ENCODE measurements at regions not wholly inside any gene's neighbourhood (a gene's known extent, or its start where the extent isn't known, plus 50 kb on each side); places are given as distances from the start of the nearest gene placed in this dataset.

DNA sequence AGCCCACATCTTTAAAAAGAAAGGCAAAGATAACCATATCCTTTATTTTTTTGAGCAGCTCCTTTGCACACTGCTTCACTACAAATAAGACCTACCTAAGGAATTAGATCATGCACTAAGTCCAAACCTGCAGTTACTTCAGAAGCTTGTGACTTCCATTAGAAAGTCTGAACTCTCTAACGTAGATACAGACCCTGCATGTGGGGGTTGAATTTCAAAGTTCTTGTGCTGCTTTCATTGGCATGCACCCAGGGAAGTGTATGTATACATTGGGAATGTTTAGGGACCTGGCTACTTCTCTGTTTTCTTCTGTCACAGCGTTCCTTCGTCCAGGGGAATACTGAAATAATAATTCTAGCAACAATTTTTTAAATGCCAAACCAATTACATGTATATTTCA is 185.2 kb upstream of the IL12A start:
- DNase-seq (no peak), ATAC-seq (replicated peaks) (no peak)
- Mint-ChIP-seq H3K4me3 (no peak overlapping the region), H3K36me3 (no peaks in the 10 kb centered on the region), H3K27ac (no peak overlapping the region), H3K9me3 (no peaks in the 10 kb centered on the region), H3K4me1 (no peaks in the 10 kb centered on the region), H3K27me3 (peaks cover 0 to 4% of the 10 kb centered on the region in 2 donors)

DNA sequence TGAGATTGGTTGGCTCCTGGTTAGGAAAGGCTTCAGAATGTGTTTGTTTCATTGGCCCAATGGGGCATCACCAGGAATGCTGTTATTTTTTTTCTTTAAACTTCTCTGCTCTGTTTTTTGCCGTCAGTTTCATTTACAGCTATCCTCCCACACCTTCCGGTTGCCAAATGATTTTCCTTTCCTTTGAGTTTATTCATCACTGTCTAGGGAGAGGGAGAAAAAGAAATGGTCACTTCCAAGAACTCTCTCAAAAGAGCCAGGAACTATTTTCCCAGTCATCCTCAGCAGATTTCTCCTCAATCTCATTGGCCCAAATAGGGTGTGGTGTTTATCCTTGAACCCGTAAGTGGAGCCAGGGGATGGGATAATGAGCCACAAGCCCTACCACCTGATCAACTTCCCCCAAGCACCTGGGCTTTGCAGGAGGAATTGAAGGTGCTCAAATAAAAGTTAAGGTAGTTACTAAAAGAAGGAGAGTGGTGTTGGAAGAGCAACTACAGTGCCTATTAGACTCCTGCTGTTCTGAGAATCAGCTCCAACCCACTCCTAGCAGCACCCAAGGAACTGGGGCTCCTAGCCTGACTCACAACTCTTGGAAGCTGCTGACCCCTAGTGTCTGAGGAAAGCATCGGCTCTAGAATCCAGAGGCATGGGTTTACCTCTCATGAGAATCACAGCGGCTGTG is 183.8 kb upstream of the IL12A start:
- Mint-ChIP-seq H3K27ac (no peak overlapping the region), H3K9me3 (no peaks in the 10 kb centered on the region), H3K4me3 (no peak overlapping the region), H3K4me1 (no peaks in the 10 kb centered on the region), H3K36me3 (no peaks in the 10 kb centered on the region), H3K27me3 (peaks cover 0 to 4% of the 10 kb centered on the region in 2 donors)
- DNase-seq (peak; percentile 40), ATAC-seq (replicated peaks) (peak; percentile 95 to 97)

DNA sequence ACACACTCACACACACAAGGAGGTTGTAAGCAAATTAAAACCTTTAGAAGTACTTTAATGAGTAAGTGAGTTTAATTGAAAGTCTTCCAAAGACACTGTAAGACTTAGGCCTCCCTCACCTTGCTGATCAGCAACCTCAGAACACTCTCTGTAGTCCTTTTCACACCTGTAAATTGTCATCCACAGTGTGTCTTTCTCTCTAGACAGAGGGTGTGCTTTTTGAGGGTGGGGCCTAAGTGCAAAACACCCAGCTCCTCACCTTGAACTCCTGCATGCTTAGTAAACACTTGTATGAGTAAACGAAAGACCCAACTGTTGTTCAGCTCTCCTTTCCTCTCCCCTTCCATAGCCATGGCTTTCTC is 183.2 kb upstream of the IL12A start:
- ATAC-seq (replicated peaks), result no peak
- Mint-ChIP-seq H3K4me1 (no peaks in the 10 kb centered on the region), H3K36me3 (no peaks in the 10 kb centered on the region), H3K27me3 (peaks cover 0 to 4% of the 10 kb centered on the region in 2 donors), H3K27ac (no peak overlapping the region), H3K9me3 (no peaks in the 10 kb centered on the region), H3K4me3 (no peak overlapping the region)
- DNase-seq, result no peak

GRCh38 chr3:159806412-159806811 is 182.2 kb upstream of the IL12A start:
- no peak for ATAC-seq (replicated peaks)
- Mint-ChIP-seq H3K4me1 (no peaks in the 10 kb centered on the region), H3K4me3 (no peak overlapping the region), H3K36me3 (no peaks in the 10 kb centered on the region), H3K27ac (no peak overlapping the region), H3K27me3 (peaks cover 0 to 4% of the 10 kb centered on the region in 2 donors), H3K9me3 (no peaks in the 10 kb centered on the region)
- no peak for DNase-seq

DNA sequence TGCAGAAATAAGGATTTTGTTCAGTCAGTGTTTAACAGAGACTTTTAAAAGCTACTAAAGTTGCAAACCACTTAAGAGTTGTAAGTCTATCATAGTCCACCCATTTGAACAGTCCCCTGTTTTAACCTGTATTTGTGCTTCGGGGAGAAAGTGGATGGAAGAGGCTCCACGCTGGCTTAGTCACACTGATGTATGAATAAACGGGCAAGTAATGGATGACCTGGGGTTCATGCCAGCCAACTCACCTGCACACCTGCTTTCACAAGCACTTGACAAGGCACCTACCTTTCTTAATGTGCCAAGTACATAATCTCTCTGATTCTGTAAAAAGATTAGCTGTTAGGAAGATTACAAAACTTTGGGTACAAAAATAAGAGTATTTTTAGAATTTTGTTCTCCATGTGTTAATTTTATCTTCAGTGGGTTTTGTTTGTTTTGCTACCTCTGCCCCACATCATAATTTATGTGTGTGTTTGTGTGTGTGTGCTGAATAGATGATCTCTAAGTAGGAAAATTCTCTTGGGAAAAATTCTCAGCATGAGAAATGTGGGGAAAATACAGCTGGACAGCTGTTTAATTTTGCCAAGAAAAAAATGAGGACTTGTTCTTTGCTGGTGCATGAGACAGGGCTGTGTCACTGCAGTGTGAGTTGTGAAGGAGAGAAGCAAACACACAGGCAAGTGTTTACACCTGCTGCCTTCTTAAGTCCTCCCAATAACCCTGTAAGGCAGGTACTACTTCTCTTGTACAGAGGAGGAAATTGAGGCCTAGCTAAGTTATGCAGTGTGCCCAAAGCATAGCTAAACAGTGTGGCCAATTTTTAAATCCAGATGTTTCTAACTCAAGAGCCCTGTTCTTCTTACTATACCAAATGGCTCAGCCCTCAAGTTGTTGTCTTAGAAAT is 181.2 kb upstream of the IL12A start:
- ATAC-seq (replicated peaks), result no peak
- Mint-ChIP-seq H3K27me3 (peaks cover 0 to 4% of the 10 kb centered on the region in 2 donors), H3K4me1 (no peaks in the 10 kb centered on the region), H3K27ac (no peak overlapping the region), H3K9me3 (no peaks in the 10 kb centered on the region), H3K36me3 (no peaks in the 10 kb centered on the region), H3K4me3 (no peak overlapping the region)
- no peak for DNase-seq

DNA sequence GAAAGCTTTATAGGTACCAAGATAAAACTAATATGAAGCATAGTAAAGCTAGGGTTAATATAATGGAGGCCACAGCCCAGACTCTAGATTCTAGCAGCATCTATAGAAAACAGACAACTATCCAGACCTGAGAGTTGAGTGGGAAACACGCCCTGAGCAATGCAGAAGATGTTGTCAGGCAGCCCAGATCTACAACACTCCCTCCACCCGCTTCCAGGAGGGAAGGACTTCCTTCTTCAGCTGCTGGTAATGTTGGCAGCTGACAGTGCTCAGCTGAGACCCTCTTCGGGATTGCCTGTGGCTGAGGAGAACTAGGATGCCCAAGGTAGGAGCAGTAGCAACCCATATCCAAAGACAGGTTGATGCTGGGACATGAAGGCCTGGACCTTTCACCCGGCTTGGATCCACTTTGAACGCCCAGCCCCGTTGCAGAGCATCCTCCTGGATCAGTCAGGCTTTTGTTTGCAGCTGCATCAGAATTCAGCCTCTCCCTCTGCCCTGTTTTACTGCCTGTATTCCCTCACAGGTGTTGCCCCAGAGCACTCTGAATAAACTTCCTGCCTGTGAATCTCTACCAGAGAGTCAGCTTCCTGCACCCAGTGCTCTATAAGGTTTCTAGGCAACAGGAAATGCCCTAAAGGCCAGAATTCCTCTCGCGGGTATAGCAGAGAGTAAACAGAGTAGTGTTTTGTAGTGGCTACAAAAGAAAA is 174.7 kb upstream of the IL12A start:
- no peak for DNase-seq
- Mint-ChIP-seq H3K27me3 (peaks cover 0 to 5% of the 10 kb centered on the region in 2 donors), H3K9me3 (no peaks in the 10 kb centered on the region), H3K27ac (no peak overlapping the region), H3K36me3 (no peaks in the 10 kb centered on the region), H3K4me3 (no peak overlapping the region), H3K4me1 (peaks cover 3 to 6% of the 10 kb centered on the region in 2 donors)
- ATAC-seq (replicated peaks), result no peak

DNA sequence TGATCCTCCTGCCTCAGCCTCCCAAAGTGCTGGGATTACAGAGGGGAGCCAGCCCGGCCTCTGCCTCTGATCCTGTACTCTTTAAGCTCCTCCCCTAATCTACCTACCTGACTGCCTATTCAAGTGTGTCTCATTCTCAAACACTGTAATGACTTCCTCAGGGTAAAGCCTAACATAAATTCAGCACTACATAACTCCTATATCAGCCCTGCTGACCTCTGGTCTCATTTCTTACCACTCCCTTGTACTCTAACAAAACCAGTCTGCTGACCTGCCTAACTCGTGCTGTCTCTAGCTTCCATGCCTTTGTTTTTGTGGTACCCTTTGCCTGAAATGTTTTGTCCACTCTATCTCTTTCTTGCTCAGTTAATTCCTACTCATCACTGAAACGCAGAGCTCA is 172.1 kb upstream of the IL12A start:
- no peak for DNase-seq
- peaks cover 11 to 13% of the 10 kb centered on the region in 2 donors for H3K4me1 Mint-ChIP-seq
- no peaks in the 10 kb centered on the region for H3K9me3 Mint-ChIP-seq
- no peak for ATAC-seq (replicated peaks)
- no peak overlapping the region for H3K4me3 Mint-ChIP-seq
- no peaks in the 10 kb centered on the region for H3K36me3 Mint-ChIP-seq
- H3K27me3 Mint-ChIP-seq, result peaks cover 0 to 8% of the 10 kb centered on the region in 2 donors
- H3K27ac Mint-ChIP-seq, result no peak overlapping the region

GRCh38 chr3:159817126-159817525 is 171.5 kb upstream of the IL12A start:
- no peak for DNase-seq
- ATAC-seq (replicated peaks), result no peak
- Mint-ChIP-seq H3K27ac (no peak overlapping the region), H3K4me3 (no peak overlapping the region), H3K27me3 (peaks cover 0 to 8% of the 10 kb centered on the region in 2 donors), H3K36me3 (no peaks in the 10 kb centered on the region), H3K4me1 (peaks cover 11 to 13% of the 10 kb centered on the region in 2 donors), H3K9me3 (no peaks in the 10 kb centered on the region)

- H3K27me3 Mint-ChIP-seq, result peaks cover 0 to 8% of the 10 kb centered on the region in 2 donors
- no peak overlapping the region for H3K4me3 Mint-ChIP-seq
- no peaks in the 10 kb centered on the region for H3K9me3 Mint-ChIP-seq
- ATAC-seq (replicated peaks) (no peak), DNase-seq (no peak)
- H3K36me3 Mint-ChIP-seq, result no peaks in the 10 kb centered on the region
- peaks cover 11 to 13% of the 10 kb centered on the region in 2 donors for H3K4me1 Mint-ChIP-seq
- peak overlapping the region; percentile 22 for H3K27ac Mint-ChIP-seq
Observed at GRCh38 chr3:159817571-159817970, 171.1 kb upstream of the IL12A start.

DNA sequence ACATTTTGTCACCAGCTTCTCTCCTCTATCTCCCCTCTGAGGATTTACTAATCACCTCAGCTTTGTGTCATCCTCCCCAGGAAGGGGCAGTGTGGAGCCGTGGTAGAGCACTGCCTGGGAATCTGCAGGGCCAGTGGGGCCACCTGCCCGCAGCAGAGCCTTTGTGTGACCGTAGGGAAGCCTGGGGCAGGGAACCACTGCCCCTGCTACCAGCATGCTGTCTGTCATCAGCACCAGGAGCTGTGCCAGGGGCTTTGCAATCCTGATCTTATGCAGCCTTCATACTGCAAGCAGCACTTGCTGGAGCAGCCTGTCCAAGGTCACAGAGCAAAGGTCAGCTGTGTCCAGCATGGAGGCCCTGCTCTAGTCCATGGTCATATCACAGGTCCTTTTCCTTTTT is 170.2 kb upstream of the IL12A start:
- H3K4me1 Mint-ChIP-seq, result peaks cover 11 to 13% of the 10 kb centered on the region in 2 donors
- no peak for DNase-seq

DNA sequence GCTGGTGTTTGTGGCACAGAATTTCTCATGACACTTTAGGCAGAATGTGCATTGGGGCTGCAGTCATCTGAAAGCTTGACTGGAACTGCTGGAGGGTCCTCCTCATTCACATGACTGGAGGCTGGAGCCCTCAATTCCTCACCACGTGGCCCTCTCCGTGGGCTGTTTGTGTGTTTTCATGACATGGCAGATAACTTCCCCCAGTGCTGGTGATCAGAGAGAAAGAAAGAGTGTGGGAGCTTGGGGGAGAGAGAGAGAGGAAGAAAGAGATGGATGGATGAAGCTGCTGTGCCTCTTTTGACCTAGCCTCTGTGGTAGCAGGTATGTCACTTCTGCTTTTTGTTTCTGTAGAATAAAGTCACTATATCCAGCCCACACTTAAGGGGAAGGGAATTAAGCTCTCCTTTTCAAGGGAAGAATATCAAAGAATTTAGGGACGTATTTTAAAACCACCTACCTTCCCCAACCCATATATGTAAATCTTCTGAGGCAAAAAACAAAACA is 169.6 kb upstream of the IL12A start:
- peak overlapping the region; percentile 4 to 20 for H3K4me3 Mint-ChIP-seq
- H3K9me3 Mint-ChIP-seq, result no peaks in the 10 kb centered on the region
- ATAC-seq (replicated peaks) (peak; percentile 91 to 94), DNase-seq (no peak)
- H3K27ac Mint-ChIP-seq, result peak overlapping the region; percentile 74
- peaks cover 0 to 8% of the 10 kb centered on the region in 2 donors for H3K27me3 Mint-ChIP-seq
- H3K4me1 Mint-ChIP-seq, result peaks cover 11 to 13% of the 10 kb centered on the region in 2 donors
- H3K36me3 Mint-ChIP-seq, result no peaks in the 10 kb centered on the region

More for the DNA sequence above, 170.2 kb upstream of the IL12A start:
- ATAC-seq (replicated peaks), result no peak
- no peak overlapping the region for H3K27ac Mint-ChIP-seq
- no peaks in the 10 kb centered on the region for H3K36me3 Mint-ChIP-seq
- H3K27me3 Mint-ChIP-seq, result peaks cover 0 to 8% of the 10 kb centered on the region in 2 donors
- H3K4me3 Mint-ChIP-seq, result no peak overlapping the region
- no peaks in the 10 kb centered on the region for H3K9me3 Mint-ChIP-seq

DNA sequence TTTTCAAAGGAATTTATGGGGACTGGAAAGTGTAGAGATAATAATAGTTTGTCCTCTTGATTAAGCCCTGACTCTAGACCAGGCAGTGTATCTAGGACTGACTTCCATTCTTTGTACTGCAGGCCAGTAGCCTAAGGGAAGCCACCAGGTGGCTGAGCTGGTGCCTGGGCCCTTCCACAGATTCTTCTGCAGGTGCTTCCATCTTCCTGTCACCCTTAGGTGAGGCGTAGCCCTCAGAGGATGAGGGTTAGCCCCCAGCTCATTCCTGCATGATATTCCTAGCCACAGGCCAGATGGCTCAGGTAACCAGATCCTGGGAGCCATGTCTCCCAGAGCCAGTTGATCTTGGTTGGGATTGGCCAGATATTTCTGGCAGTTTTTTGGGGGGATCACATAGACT is 169.0 kb upstream of the IL12A start:
- H3K4me1 Mint-ChIP-seq, result peaks cover 11 to 13% of the 10 kb centered on the region in 2 donors
- peak overlapping the region; percentile 10 for H3K27ac Mint-ChIP-seq
- H3K9me3 Mint-ChIP-seq, result no peaks in the 10 kb centered on the region
- peaks cover 0 to 8% of the 10 kb centered on the region in 2 donors for H3K27me3 Mint-ChIP-seq
- ATAC-seq (replicated peaks), result peak; percentile 13 to 26
- H3K4me3 Mint-ChIP-seq, result no peak overlapping the region
- no peak for DNase-seq
- no peaks in the 10 kb centered on the region for H3K36me3 Mint-ChIP-seq

GRCh38 chr3:159821110-159821509 is 167.5 kb upstream of the IL12A start:
- ATAC-seq (replicated peaks), result no peak
- Mint-ChIP-seq H3K27ac (peak overlapping the region; percentile 20), H3K4me3 (no peak overlapping the region), H3K9me3 (no peaks in the 10 kb centered on the region), H3K27me3 (peaks cover 0 to 8% of the 10 kb centered on the region in 2 donors), H3K36me3 (no peaks in the 10 kb centered on the region), H3K4me1 (peaks cover 11 to 13% of the 10 kb centered on the region in 2 donors)
- no peak for DNase-seq

DNA sequence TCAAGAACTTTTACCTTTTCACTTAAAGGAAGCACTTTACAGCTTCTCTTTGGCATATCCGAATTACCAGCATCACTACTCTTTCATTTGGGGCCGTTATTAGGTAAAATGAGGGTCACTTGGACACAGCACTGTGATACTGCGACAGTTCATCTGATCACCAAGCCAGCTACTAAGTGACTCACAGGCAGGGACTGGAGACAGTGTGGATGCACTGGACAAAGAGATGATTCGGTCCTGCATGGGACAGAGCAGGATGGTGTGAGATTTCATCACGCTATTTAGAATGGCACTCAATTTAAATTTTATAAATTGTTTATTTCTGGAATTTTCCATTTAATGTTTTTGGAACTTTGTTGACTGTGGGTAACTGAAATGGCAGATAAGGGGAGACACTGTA is 166.9 kb upstream of the IL12A start:
- H3K4me1 Mint-ChIP-seq, result peaks cover 11 to 13% of the 10 kb centered on the region in 2 donors
- no peaks in the 10 kb centered on the region for H3K36me3 Mint-ChIP-seq
- H3K27ac Mint-ChIP-seq, result no peak overlapping the region
- ATAC-seq (replicated peaks), result no peak
- no peaks in the 10 kb centered on the region for H3K9me3 Mint-ChIP-seq
- no peak for DNase-seq
- no peak overlapping the region for H3K4me3 Mint-ChIP-seq
- peaks cover 0 to 4% of the 10 kb centered on the region in 2 donors for H3K27me3 Mint-ChIP-seq

All from stimulated activated naive B cell treated with anti-CD40 and anti-IgM and Interleukin-4, amounts not matched to agents 10 μg/mL and 1 μg/mL and 100 μg/mL, for 72 hours (primary cell).